Panc1 (cell line): ENCODE measurements at regions not wholly inside any gene's neighbourhood (a gene's known extent, or its start where the extent isn't known, plus 50 kb on each side); places are given as distances from the start of the nearest gene placed in this dataset.

Experiments
- ATAC-seq: fragments of 200-7000 bp; cut with Tn5 transposase; 2 replicates; pipeline ENCODE4 v1.9.1; 2020; ENCODE audit warnings: mild to moderate bottlenecking, moderate library complexity
- BruUV-seq: library from RNA; stranded (reverse); fragments of 400-500 nt; replicated peaks from 2 replicates; lab custom pipeline; 2021; lab: Mats Ljungman, UMichigan
- CTCF ChIA-PET: fragments of 300-600 bp; sonication (Branson Sonifier 250); formaldehyde crosslinking; loops from one replicate; lab custom pipeline; 2022; ENCODE audit warnings: antibody characterized with exemption; lab: Charles Lee
- POLR2A ChIA-PET: fragments of 300-600 bp; sonication (Branson Sonifier 250); formaldehyde crosslinking; loops from one replicate; lab custom pipeline; 2022; ENCODE audit warnings: antibody characterized with exemption; lab: Charles Lee
- DNase-seq: peaks from one replicate; pipeline ENCODE4 v3.0.0-alpha.2; 2010; ENCODE audit warnings: low read depth, low spot score
- H3K27ac ChIP-seq: 2 replicates; pipeline ENCODE4 v1.5.1; 2011; ENCODE audit warnings: mild to moderate bottlenecking, low read length, inconsistent platforms
- H3K27me3 ChIP-seq: fragments of 200-500 bp; sonication (Bioruptor generic); 2 replicates; pipeline ENCODE4 v1.6.0; 2014; ENCODE audit warnings: low read length, inconsistent platforms; ENCODE audit not compliant: control insufficient read depth, insufficient read depth
- H3K36me3 ChIP-seq: fragments of 200-500 bp; sonication (Bioruptor generic); 2 replicates; pipeline ENCODE4 v1.5.1; 2014; ENCODE audit warnings: inconsistent platforms, mild to moderate bottlenecking, low read length, moderate library complexity; ENCODE audit not compliant: control insufficient read depth, insufficient read depth
- H3K4me1 ChIP-seq: 2 replicates; pipeline ENCODE4 v1.5.1; 2011; ENCODE audit warnings: inconsistent platforms, mild to moderate bottlenecking, low read length, moderate library complexity; ENCODE audit not compliant: control insufficient read depth, insufficient read depth
- H3K4me3 ChIP-seq, 2 experiments: 2 replicates each; pipeline ENCODE4 v1.5.1; 2011 to 2012; ENCODE audit warnings: low read depth in 2 of 2, low read length in 2 of 2, mild to moderate bottlenecking in 2 of 2, inconsistent platforms in 1 of 2, moderate library complexity in 1 of 2
- H3K9me3 ChIP-seq: fragments of 200-500 bp; sonication (Bioruptor generic); 2 replicates; pipeline ENCODE4 v1.5.1; 2014; ENCODE audit warnings: low read depth, mild to moderate bottlenecking, inconsistent platforms, low read length, moderate library complexity; ENCODE audit not compliant: control insufficient read depth, insufficient read depth
- POLR2AphosphoS5 ChIP-seq: IDR thresholded peaks from 2 replicates; pipeline ENCODE4 v1.6.1; 2012; ENCODE audit warnings: mild to moderate bottlenecking, low read depth, low read length, moderate library complexity
- SIN3A ChIP-seq: IDR thresholded peaks from 2 replicates; pipeline ENCODE4 v1.6.1; 2012; ENCODE audit warnings: low read depth, mild to moderate bottlenecking, low read length, moderate library complexity, borderline replicate concordance; ENCODE audit not compliant: insufficient read depth
- TCF7L2 ChIP-seq: IDR thresholded peaks from 2 replicates; pipeline ENCODE4 v1.6.1; 2011; ENCODE audit warnings: mild to moderate bottlenecking, low read depth, low read length, inconsistent platforms
- in situ Hi-C: cut with HindIII; loops from 2 replicates; pipeline ENCODE4 v1.10.0; 2016; ENCODE audit warnings: low sequenced_read_pairs, low pct_unique_long_range_greater_than_20kb
- intact Hi-C: fragments of 100-400 bp; cut with micrococcal nuclease; formaldehyde crosslinking; loops from one replicate; pipeline ENCODE4 v1.10.0; 2022; ENCODE audit not compliant: unreplicated experiment
- TF ChIP-seq, protein P1 (sequence below), 2 experiments: IDR thresholded peaks; 2 replicates each; pipeline ENCODE4 v1.6.1; 2011 to 2012; ENCODE audit warnings: low read depth in 2 of 2, control low read depth in 1 of 2, low read length in 1 of 2, mild to moderate bottlenecking in 1 of 2, moderate library complexity in 1 of 2; ENCODE audit not compliant: insufficient read depth in 1 of 2
- TF ChIP-seq, protein P2 (sequence below): fragments of 450-650 bp; IDR thresholded peaks from 2 replicates; pipeline ENCODE4 v1.5.1; 2017; ENCODE audit warnings: mild to moderate bottlenecking

DNA sequence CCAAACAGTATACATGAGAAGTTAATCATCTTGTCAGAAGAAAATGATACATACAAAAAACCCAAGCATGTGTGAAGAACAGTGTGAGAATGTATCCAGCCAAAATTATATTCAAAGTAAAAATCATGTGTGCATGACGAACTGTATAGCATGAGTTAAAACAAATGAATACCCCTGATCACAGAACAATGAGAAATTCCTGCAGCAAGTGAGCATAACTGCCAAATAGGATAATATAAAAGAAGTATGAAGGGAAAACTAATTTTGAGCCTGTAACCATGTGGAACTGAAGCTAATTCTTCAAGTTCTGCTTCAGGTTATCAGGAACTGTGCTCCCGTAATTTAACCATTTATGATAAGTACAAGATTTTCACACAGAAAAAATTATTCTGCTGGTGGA, 56.5 kb upstream of the AMN1 start:
- no peak overlapping the region for H3K27ac ChIP-seq
- H3K4me3 ChIP-seq, result no peak overlapping the region
- POLR2A ChIA-PET, result no interaction called here
- no peaks in the 10 kb centered on the region for H3K36me3 ChIP-seq
- no peak for ATAC-seq
- intact Hi-C loops (no loop called here), in situ Hi-C loops (no loop called here)
- no peaks in the 10 kb centered on the region for H3K4me1 ChIP-seq
- TF ChIP-seq POLR2AphosphoS5, result no peak
- no peak for TF ChIP-seq TCF7L2
- TF ChIP-seq, protein P1, sequence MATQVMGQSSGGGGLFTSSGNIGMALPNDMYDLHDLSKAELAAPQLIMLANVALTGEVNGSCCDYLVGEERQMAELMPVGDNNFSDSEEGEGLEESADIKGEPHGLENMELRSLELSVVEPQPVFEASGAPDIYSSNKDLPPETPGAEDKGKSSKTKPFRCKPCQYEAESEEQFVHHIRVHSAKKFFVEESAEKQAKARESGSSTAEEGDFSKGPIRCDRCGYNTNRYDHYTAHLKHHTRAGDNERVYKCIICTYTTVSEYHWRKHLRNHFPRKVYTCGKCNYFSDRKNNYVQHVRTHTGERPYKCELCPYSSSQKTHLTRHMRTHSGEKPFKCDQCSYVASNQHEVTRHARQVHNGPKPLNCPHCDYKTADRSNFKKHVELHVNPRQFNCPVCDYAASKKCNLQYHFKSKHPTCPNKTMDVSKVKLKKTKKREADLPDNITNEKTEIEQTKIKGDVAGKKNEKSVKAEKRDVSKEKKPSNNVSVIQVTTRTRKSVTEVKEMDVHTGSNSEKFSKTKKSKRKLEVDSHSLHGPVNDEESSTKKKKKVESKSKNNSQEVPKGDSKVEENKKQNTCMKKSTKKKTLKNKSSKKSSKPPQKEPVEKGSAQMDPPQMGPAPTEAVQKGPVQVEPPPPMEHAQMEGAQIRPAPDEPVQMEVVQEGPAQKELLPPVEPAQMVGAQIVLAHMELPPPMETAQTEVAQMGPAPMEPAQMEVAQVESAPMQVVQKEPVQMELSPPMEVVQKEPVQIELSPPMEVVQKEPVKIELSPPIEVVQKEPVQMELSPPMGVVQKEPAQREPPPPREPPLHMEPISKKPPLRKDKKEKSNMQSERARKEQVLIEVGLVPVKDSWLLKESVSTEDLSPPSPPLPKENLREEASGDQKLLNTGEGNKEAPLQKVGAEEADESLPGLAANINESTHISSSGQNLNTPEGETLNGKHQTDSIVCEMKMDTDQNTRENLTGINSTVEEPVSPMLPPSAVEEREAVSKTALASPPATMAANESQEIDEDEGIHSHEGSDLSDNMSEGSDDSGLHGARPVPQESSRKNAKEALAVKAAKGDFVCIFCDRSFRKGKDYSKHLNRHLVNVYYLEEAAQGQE (IDR thresholded peaks at IDR 0.05; ENCODE audit: insufficient read depth in 1 of 2, low read depth in 2 of 2, low read length in 1 of 2), result no peak
- TF ChIP-seq, protein P2, sequence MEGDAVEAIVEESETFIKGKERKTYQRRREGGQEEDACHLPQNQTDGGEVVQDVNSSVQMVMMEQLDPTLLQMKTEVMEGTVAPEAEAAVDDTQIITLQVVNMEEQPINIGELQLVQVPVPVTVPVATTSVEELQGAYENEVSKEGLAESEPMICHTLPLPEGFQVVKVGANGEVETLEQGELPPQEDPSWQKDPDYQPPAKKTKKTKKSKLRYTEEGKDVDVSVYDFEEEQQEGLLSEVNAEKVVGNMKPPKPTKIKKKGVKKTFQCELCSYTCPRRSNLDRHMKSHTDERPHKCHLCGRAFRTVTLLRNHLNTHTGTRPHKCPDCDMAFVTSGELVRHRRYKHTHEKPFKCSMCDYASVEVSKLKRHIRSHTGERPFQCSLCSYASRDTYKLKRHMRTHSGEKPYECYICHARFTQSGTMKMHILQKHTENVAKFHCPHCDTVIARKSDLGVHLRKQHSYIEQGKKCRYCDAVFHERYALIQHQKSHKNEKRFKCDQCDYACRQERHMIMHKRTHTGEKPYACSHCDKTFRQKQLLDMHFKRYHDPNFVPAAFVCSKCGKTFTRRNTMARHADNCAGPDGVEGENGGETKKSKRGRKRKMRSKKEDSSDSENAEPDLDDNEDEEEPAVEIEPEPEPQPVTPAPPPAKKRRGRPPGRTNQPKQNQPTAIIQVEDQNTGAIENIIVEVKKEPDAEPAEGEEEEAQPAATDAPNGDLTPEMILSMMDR, result no peak
- TF ChIP-seq SIN3A, result no peak
- CTCF ChIA-PET, result no interaction called here
- no TSS peak for BruUV-seq
- no peak for DNase-seq
- no peaks in the 10 kb centered on the region for H3K9me3 ChIP-seq
- H3K27me3 ChIP-seq, result no peaks in the 10 kb centered on the region

DNA sequence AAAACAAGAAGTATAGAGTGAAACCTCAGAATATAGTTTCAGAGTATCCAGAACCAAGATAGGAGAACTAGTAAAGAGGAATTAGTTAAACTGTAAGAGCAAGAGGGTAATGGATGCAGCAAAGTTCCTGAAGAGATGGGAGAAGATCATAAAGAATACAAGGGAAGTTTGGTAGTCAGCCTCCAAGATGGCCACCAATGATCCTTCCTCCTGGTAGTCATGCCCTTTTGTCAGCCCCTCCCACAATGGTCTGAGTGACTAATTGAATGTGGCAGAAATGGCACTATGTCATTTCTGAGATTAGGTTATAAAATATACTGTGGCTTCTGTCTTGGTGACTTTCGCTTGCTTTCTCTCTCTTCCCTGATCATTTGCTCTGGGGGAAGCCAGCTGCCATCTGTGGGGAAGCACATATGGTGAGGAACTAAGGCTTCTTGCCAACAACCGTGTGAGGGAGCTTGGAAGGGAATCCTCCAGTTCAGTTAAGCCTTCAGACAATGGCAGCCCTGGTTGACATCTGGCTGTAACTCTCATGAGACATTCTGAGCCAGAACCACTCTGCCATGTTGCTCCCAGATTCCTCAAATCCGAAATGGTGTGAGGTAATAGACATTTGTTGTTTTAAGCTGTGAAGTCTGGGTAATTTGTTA, 55.3 kb upstream of the AMN1 start:
- no peaks in the 10 kb centered on the region for H3K4me1 ChIP-seq
- H3K27ac ChIP-seq, result no peak overlapping the region
- no peaks in the 10 kb centered on the region for H3K9me3 ChIP-seq
- in situ Hi-C loops (no loop called here), intact Hi-C loops (no loop called here)
- no peaks in the 10 kb centered on the region for H3K36me3 ChIP-seq
- TF ChIP-seq POLR2AphosphoS5 (no peak), SIN3A (no peak), TCF7L2 (no peak)
- TF ChIP-seq, protein P1 (IDR thresholded peaks at IDR 0.05; ENCODE audit: insufficient read depth in 1 of 2, low read depth in 2 of 2, low read length in 1 of 2), result no peak
- TF ChIP-seq, protein P2, result no peak
- DNase-seq, result no peak
- no peaks in the 10 kb centered on the region for H3K27me3 ChIP-seq
- ATAC-seq, result no peak
- H3K4me3 ChIP-seq, result no peak overlapping the region
- no TSS peak for BruUV-seq
- ChIA-PET CTCF (no interaction called here), POLR2A (no interaction called here)
